B cell (primary cell): ENCODE measurements at regions not wholly inside any gene's neighbourhood (a gene's known extent, or its start where the extent isn't known, plus 50 kb on each side); places are given as distances from the start of the nearest gene placed in this dataset.

Experiments
- ATAC-seq: fragments of 200-7000 bp; cut with Tn5 transposase; one replicate; pipeline ENCODE4 v1.10.0; 2021; ENCODE audit warnings: low read depth, mild to moderate bottlenecking, moderate number of reproducible peaks, moderate library complexity
- CTCF ChIA-PET: fragments of 350-600 bp; sonication (Branson Sonifier 250); formaldehyde crosslinking; loops from one replicate; lab custom pipeline; 2021; ENCODE audit warnings: antibody characterized with exemption, inconsistent platforms; lab: Charles Lee
- POLR2A ChIA-PET: fragments of 350-600 bp; sonication (Branson Sonifier 250); formaldehyde crosslinking; loops from one replicate; lab custom pipeline; 2021; ENCODE audit warnings: antibody characterized with exemption; lab: Charles Lee
- DNase-seq: peaks from one replicate; pipeline ENCODE4 v3.0.0; 2013
- H2AFZ ChIP-seq: 2 replicates; pipeline ENCODE4 v1.6.1; 2012; ENCODE audit warnings: mild to moderate bottlenecking, low read depth, low read length; ENCODE audit not compliant: insufficient read depth, poor library complexity, severe bottlenecking
- H3K27ac ChIP-seq, 2 donors: 1 replicate in 1 of 2; 2 replicates in 1 of 2; pipeline ENCODE4 v1.5.1; 2012 to 2013; ENCODE audit warnings: low read length in 2 of 2, mild to moderate bottlenecking in 2 of 2, moderate library complexity in 1 of 2
- H3K27me3 ChIP-seq, 4 experiments: fragments of 200-600 bp in 1 of 4; sonication (generic) in 1 of 4; replicated peaks in 1 of 4; 1 replicate in 2 of 4; 2 replicates in 2 of 4; pipeline versions ENCODE4 v1.6.1 to v1.7.0; 2013 to 2016; ENCODE audit warnings: low read length in 3 of 4, mild to moderate bottlenecking in 2 of 4, mixed read lengths in 1 of 4, moderate library complexity in 1 of 4; ENCODE audit not compliant: insufficient read depth in 4 of 4, control insufficient read depth in 3 of 4; ENCODE audit errors: control extremely low read depth in 1 of 4
- H3K36me3 ChIP-seq, 2 experiments: replicated peaks in 1 of 2; 1 replicate in 1 of 2; 2 replicates in 1 of 2; pipeline versions ENCODE4 v1.6.1 to v1.7.1; 2013; ENCODE audit warnings: low read length in 1 of 2; ENCODE audit not compliant: insufficient read depth in 2 of 2, control insufficient read depth in 1 of 2; ENCODE audit errors: control extremely low read depth in 1 of 2, extremely low read depth in 1 of 2
- H3K4me1 ChIP-seq, 2 donors: fragments of 200-600 bp in 1 of 2; sonication (generic) in 1 of 2; 1 replicate in 1 of 2; 2 replicates in 1 of 2; pipeline versions ENCODE4 v1.5.1 to v1.6.1; 2013 to 2017; ENCODE audit warnings: low read length in 2 of 2; ENCODE audit not compliant: control insufficient read depth in 2 of 2, insufficient read depth in 2 of 2
- H3K4me2 ChIP-seq: replicated peaks from 2 replicates; pipeline ENCODE3; 2012; ENCODE audit warnings: mild to moderate bottlenecking, low read depth, low read length; ENCODE audit not compliant: poor library complexity, severe bottlenecking
- H3K4me3 ChIP-seq, 5 experiments: fragments of 200-600 bp in 1 of 5; sonication (generic) in 1 of 5; 1 replicate in 3 of 5; 2 replicates in 2 of 5; pipeline versions ENCODE4 v1.5.1 to v1.7.0; 2011 to 2016; ENCODE audit warnings: low read length in 4 of 5, mild to moderate bottlenecking in 4 of 5, low read depth in 2 of 5, control low read depth in 1 of 5, moderate library complexity in 1 of 5; ENCODE audit not compliant: insufficient read depth in 1 of 5; ENCODE audit errors: control extremely low read depth in 1 of 5, extremely low read depth in 1 of 5
- H3K79me2 ChIP-seq: fragments of 200-600 bp; sonication (generic); one replicate; pipeline ENCODE4 v1.6.0; 2016; ENCODE audit warnings: low read length; ENCODE audit not compliant: control insufficient read depth, insufficient read depth
- H3K9ac ChIP-seq: fragments of 200-600 bp; sonication (generic); 2 replicates; pipeline ENCODE4 v1.6.1; 2017; ENCODE audit warnings: mild to moderate bottlenecking, low read length, moderate library complexity
- H3K9me3 ChIP-seq, 3 donors: one replicate each; pipeline versions ENCODE4 v1.6.1 to v1.7.1; 2013; ENCODE audit warnings: low read length in 2 of 3; ENCODE audit not compliant: control insufficient read depth in 2 of 3, insufficient read depth in 1 of 3; ENCODE audit errors: control extremely low read depth in 1 of 3
- H4K20me1 ChIP-seq: 2 replicates; pipeline ENCODE4 v1.6.0; 2012; ENCODE audit warnings: mild to moderate bottlenecking, low read length; ENCODE audit not compliant: insufficient read depth, control insufficient read depth, poor library complexity, severe bottlenecking
- H3K27ac Mint-ChIP-seq: one replicate; pipeline ENCODE4 v1.8.0; 2021; ENCODE audit warnings: mixed read lengths
- H3K27me3 Mint-ChIP-seq: one replicate; pipeline ENCODE4 v1.8.0; 2021; ENCODE audit warnings: mixed read lengths
- H3K4me1 Mint-ChIP-seq: one replicate; pipeline ENCODE4 v1.8.0; 2021; ENCODE audit warnings: mixed read lengths
- H3K4me3 Mint-ChIP-seq: one replicate; pipeline ENCODE4 v1.8.0; 2021; ENCODE audit warnings: mixed read lengths
- H3K9me3 Mint-ChIP-seq: one replicate; pipeline ENCODE4 v1.8.0; 2022; ENCODE audit warnings: mixed read lengths; ENCODE audit not compliant: insufficient read depth
- CTCF ChIP-seq: fragments of 200-600 bp; IDR thresholded peaks from one replicate; pipeline ENCODE4 v1.8.0; 2022; ENCODE audit warnings: antibody characterized with exemption, mild to moderate bottlenecking
- EZH2 ChIP-seq: IDR thresholded peaks from 2 replicates; pipeline ENCODE4 v1.6.1; 2012; ENCODE audit warnings: borderline replicate concordance, low read depth, mild to moderate bottlenecking, moderate library complexity, low read length; ENCODE audit not compliant: insufficient read depth, poor library complexity, severe bottlenecking
- WGBS: methylation state at CpG from one replicate; pipeline ENCODE4 v1.1.5; 2013; ENCODE audit warnings: missing lambda C conversion rate; ENCODE audit not compliant: insufficient coverage; 5-methylcytosine and 5-hydroxymethylcytosine counted together
- intact Hi-C: fragments of 100-400 bp; cut with micrococcal nuclease; formaldehyde crosslinking; loops from one replicate; pipeline ENCODE4 v1.10.0; 2022

DNA sequence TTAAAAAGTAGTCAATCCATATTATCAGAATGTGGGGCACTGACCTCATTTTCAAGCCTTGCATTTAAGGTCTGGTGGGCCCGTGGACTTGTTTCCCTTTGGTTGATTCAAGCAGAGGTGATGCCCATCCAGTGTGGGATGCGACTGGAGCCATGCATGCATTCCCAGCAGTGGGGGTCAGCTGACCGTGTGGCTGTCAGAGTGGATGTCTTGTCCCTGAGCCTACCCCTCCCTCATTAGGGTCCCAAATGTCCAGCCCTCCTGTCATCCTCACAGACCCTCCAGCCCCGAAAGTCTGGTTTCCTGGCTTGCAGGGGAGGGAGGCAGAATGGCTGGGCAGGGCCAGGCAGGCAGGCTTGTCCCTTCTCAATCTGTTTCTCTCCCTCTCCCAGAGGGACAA is 67.3 kb upstream of the SH3RF3 start:
- peaks cover 16% of the 10 kb centered on the region for H3K27me3 Mint-ChIP-seq
- Histone ChIP-seq H4K20me1 (no peaks in the 10 kb centered on the region), H3K9ac (no peak overlapping the region), H3K9me3 (no peaks in the 10 kb centered on the region), H3K79me2 (no peaks in the 10 kb centered on the region), H3K4me3 (no peak overlapping the region), H3K27ac (no peak overlapping the region), H2AFZ (no peak overlapping the region), H3K4me2 (no peak overlapping the region), H3K4me1 (no peaks in the 10 kb centered on the region), H3K36me3 (no peaks in the 10 kb centered on the region), H3K27me3 (peaks cover 0 to 5% (median 0%) of the 10 kb centered on the region in 4 experiments)
- H3K4me3 Mint-ChIP-seq, result no peak overlapping the region
- DNase-seq (no peak), ATAC-seq (no peak)
- CTCF ChIA-PET, result no interaction called here
- WGBS, result 93% methylated on average over 4 of the region's 4 CpGs
- H3K9me3 Mint-ChIP-seq, result no peaks in the 10 kb centered on the region
- POLR2A ChIA-PET, result no interaction called here
- TF ChIP-seq EZH2 (no peak), CTCF (no peak)
- intact Hi-C loops, result no loop called here
- H3K4me1 Mint-ChIP-seq, result no peaks in the 10 kb centered on the region
- H3K27ac Mint-ChIP-seq, result no peak overlapping the region

- Histone ChIP-seq H3K9ac (no peak overlapping the region), H3K79me2 (no peaks in the 10 kb centered on the region), H3K9me3 (no peaks in the 10 kb centered on the region), H2AFZ (no peak overlapping the region), H3K27ac (no peak overlapping the region), H3K36me3 (no peaks in the 10 kb centered on the region), H3K27me3 (peaks cover 0 to 9% (median 0%) of the 10 kb centered on the region in 4 experiments), H3K4me3 (no peak overlapping the region), H3K4me1 (no peaks in the 10 kb centered on the region), H3K4me2 (no peak overlapping the region), H4K20me1 (no peaks in the 10 kb centered on the region)
- CTCF ChIA-PET, result no interaction called here
- Mint-ChIP-seq H3K9me3 (no peaks in the 10 kb centered on the region), H3K27me3 (peaks cover 20% of the 10 kb centered on the region), H3K4me1 (no peaks in the 10 kb centered on the region), H3K27ac (no peak overlapping the region), H3K4me3 (no peak overlapping the region)
- DNase-seq (no peak), ATAC-seq (no peak)
- no CpG with 5 or more reads among the region's 3 CpGs for WGBS
- intact Hi-C loops, result no loop called here
- POLR2A ChIA-PET, result no interaction called here
- TF ChIP-seq CTCF (no peak), EZH2 (no peak)
These were observed 68.5 kb upstream of the SH3RF3 start for GRCh38 chr2:109060496-109060895.
